HCT116 (cell line): ENCODE measurements at regions not wholly inside any gene's neighbourhood (a gene's known extent, or its start where the extent isn't known, plus 50 kb on each side); places are given as distances from the start of the nearest gene placed in this dataset.

Experiments used
- ATAC-seq: fragments of 200-7000 bp; cut with Tn5 transposase; 2 replicates; pipeline ENCODE4 v1.9.1; 2020; ENCODE audit warnings: mild to moderate bottlenecking, moderate library complexity
- BruUV-seq: library from RNA; stranded (reverse); fragments of 400-500 nt; replicated peaks from 2 replicates; lab custom pipeline; 2021; lab: Mats Ljungman, UMichigan
- CTCF ChIA-PET: fragments of 300-600 bp; sonication (Branson Sonifier 250); formaldehyde crosslinking; loops from one replicate; lab custom pipeline; 2021; ENCODE audit warnings: antibody characterized with exemption; lab: Charles Lee
- POLR2A ChIA-PET: fragments of 300-600, 350-600 bp; sonication (Branson Sonifier 250); formaldehyde crosslinking; loops from one replicate; lab custom pipeline; 2021; ENCODE audit warnings: antibody characterized with exemption; lab: Charles Lee
- RAD21 ChIA-PET, 2 experiments: fragments of 300-600 bp; sonication (Branson Sonifier 250); formaldehyde crosslinking; loops; one replicate each; lab custom pipeline; 2023; ENCODE audit warnings: low total read pairs in 2 of 2; ENCODE audit not compliant: uncharacterized antibody in 2 of 2, unreplicated experiment in 2 of 2, low non-redundant PET in 1 of 2; lab: Charles Lee
- DNase-seq: peaks from one replicate; pipeline ENCODE4 v3.0.0-alpha.2; 2010; ENCODE audit warnings: low read depth, low spot score
- H2AFZ ChIP-seq: fragments of 200-600 bp; shearing (Covaris generic), sonication (generic); 2 replicates; pipeline ENCODE4 v1.6.1; 2017; ENCODE audit warnings: low read depth, mixed run types, mixed read lengths, antibody characterized with exemption, low read length; ENCODE audit not compliant: poor library complexity, severe bottlenecking
- H3K27ac ChIP-seq: 2 replicates; pipeline ENCODE4 v1.5.1; 2012; ENCODE audit warnings: low read depth, low read length
- H3K27me3 ChIP-seq: fragments of 200-600 bp; sonication (generic); 2 replicates; pipeline ENCODE4 v1.6.1; 2016; ENCODE audit warnings: mixed run types, low read length, mixed read lengths; ENCODE audit not compliant: insufficient read depth
- H3K36me3 ChIP-seq, 2 experiments: fragments of 200-500 bp in 1 of 2; fragments of 200-600 bp in 1 of 2; sonication (Bioruptor generic) in 1 of 2; sonication (generic) in 1 of 2; 2 replicates each; pipeline versions ENCODE4 v1.5.1 to v1.6.1; 2014 to 2016; ENCODE audit warnings: low read length in 2 of 2, inconsistent platforms in 1 of 2, mixed read lengths in 1 of 2, mixed run types in 1 of 2; ENCODE audit not compliant: insufficient read depth in 2 of 2, control insufficient read depth in 1 of 2
- H3K4me1 ChIP-seq, 2 experiments: fragments of 200-600 bp in 1 of 2; sonication (generic) in 1 of 2; 2 replicates each; pipeline versions ENCODE4 v1.5.1 to v1.6.1; 2012 to 2017; ENCODE audit warnings: low read length in 2 of 2, inconsistent platforms in 1 of 2, mild to moderate bottlenecking in 1 of 2, mixed read lengths in 1 of 2, mixed run types in 1 of 2, moderate library complexity in 1 of 2; ENCODE audit not compliant: insufficient read depth in 2 of 2, control insufficient read depth in 1 of 2
- H3K4me2 ChIP-seq: fragments of 200-600 bp; sonication (generic); 2 replicates; pipeline ENCODE4 v1.6.1; 2017; ENCODE audit warnings: mixed run types, low read length, mixed read lengths
- H3K4me3 ChIP-seq, 2 experiments: fragments of 200-600 bp in 1 of 2; sonication (generic) in 1 of 2; replicated peaks in 1 of 2; 2 replicates each; pipeline ENCODE4 v1.5.1; 2011 to 2016; ENCODE audit warnings: low read length in 2 of 2, control low read depth in 1 of 2, low read depth in 1 of 2, mild to moderate bottlenecking in 1 of 2, mixed read lengths in 1 of 2, mixed run types in 1 of 2
- H3K79me2 ChIP-seq: fragments of 200-600 bp; sonication (generic); 2 replicates; pipeline ENCODE4 v1.6.1; 2017; ENCODE audit warnings: mild to moderate bottlenecking, mixed run types, low read length, moderate library complexity, mixed read lengths; ENCODE audit not compliant: insufficient read depth
- H3K9ac ChIP-seq: fragments of 200-600 bp; sonication (generic); 2 replicates; pipeline ENCODE4 v1.6.1; 2016; ENCODE audit warnings: low read length, mixed read lengths
- H3K9me2 ChIP-seq: fragments of 200-600 bp; sonication (generic), shearing (Covaris generic); 2 replicates; pipeline ENCODE4 v1.6.1; 2017; ENCODE audit warnings: mixed run types, mild to moderate bottlenecking, moderate library complexity; ENCODE audit not compliant: insufficient read depth
- H3K9me3 ChIP-seq, 2 experiments: fragments of 200-500 bp in 1 of 2; fragments of 200-600 bp in 1 of 2; sonication (Bioruptor generic) in 1 of 2; sonication (generic) in 1 of 2; 2 replicates each; pipeline ENCODE4 v1.6.1; 2014 to 2017; ENCODE audit warnings: low read length in 2 of 2, mixed read lengths in 2 of 2, inconsistent platforms in 1 of 2, low read depth in 1 of 2, mild to moderate bottlenecking in 1 of 2, mixed run types in 1 of 2, moderate library complexity in 1 of 2; ENCODE audit not compliant: control insufficient read depth in 1 of 2, insufficient read depth in 1 of 2
- H4K20me1 ChIP-seq: fragments of 200-600 bp; sonication (generic), shearing (Covaris generic); 2 replicates; pipeline ENCODE4 v1.6.1; 2017; ENCODE audit warnings: mixed run types, mild to moderate bottlenecking, moderate library complexity; ENCODE audit not compliant: insufficient read depth
- CBX3 ChIP-seq: IDR thresholded peaks from 2 replicates; pipeline ENCODE4 v1.6.1; 2012; ENCODE audit warnings: low read depth
- CTCF ChIP-seq, 3 experiments: fragments of 200-600 bp in 1 of 3; sonication (generic) in 1 of 3; IDR thresholded peaks in 2 of 3; conservative IDR thresholded peaks in 1 of 3; 2 replicates each; pipeline ENCODE4 v1.5.1; 2012 to 2017; ENCODE audit warnings: low read depth in 2 of 3, low read length in 2 of 3, antibody characterized with exemption in 1 of 3, borderline replicate concordance in 1 of 3, control low read depth in 1 of 3, mild to moderate bottlenecking in 1 of 3, mixed read lengths in 1 of 3, mixed run types in 1 of 3, moderate library complexity in 1 of 3; ENCODE audit not compliant: insufficient read depth in 1 of 3
- EGR1 ChIP-seq: IDR thresholded peaks from 2 replicates; pipeline ENCODE4 v1.6.1; 2012; ENCODE audit warnings: low read depth
- ELF1 ChIP-seq: IDR thresholded peaks from 2 replicates; pipeline ENCODE4 v1.6.1; 2012; ENCODE audit warnings: low read depth, borderline replicate concordance
- EZH2 ChIP-seq: fragments of 200-600 bp; sonication (generic); IDR thresholded peaks from 2 replicates; pipeline ENCODE4 v1.6.1; 2017; ENCODE audit warnings: antibody characterized with exemption, mixed run types
- EZH2phosphoT487 ChIP-seq: fragments of 200-600 bp; IDR thresholded peaks from 2 replicates; pipeline ENCODE4 v1.6.1; 2018; ENCODE audit warnings: antibody characterized with exemption, borderline replicate concordance
- JUND ChIP-seq: IDR thresholded peaks from 2 replicates; pipeline ENCODE4 v1.6.1; 2012
- MAX ChIP-seq: IDR thresholded peaks from 2 replicates; pipeline ENCODE4 v1.6.1; 2012
- POLR2A ChIP-seq: IDR thresholded peaks from 2 replicates; pipeline ENCODE4 v1.7.0; 2011; ENCODE audit warnings: borderline replicate concordance; ENCODE audit not compliant: insufficient read depth, insufficient read length; ENCODE audit errors: extremely low read depth
- POLR2AphosphoS5 ChIP-seq: IDR thresholded peaks from 2 replicates; pipeline ENCODE4 v1.6.1; 2011; ENCODE audit warnings: mild to moderate bottlenecking, low read depth, low read length, moderate library complexity
- RAD21 ChIP-seq: IDR thresholded peaks from 2 replicates; pipeline ENCODE4 v1.6.1; 2012; ENCODE audit warnings: low read depth, mild to moderate bottlenecking
- SIN3A ChIP-seq: IDR thresholded peaks from 2 replicates; pipeline ENCODE4 v1.6.1; 2012; ENCODE audit warnings: low read depth
- SRF ChIP-seq: IDR thresholded peaks from 2 replicates; pipeline ENCODE4 v1.6.1; 2012; ENCODE audit warnings: low read depth
- TCF7L2 ChIP-seq: IDR thresholded peaks from 2 replicates; pipeline ENCODE4 v1.7.0; 2011; ENCODE audit warnings: borderline replicate concordance, inconsistent platforms; ENCODE audit not compliant: insufficient read depth, insufficient read length; ENCODE audit errors: extremely low read depth
- YY1 ChIP-seq: IDR thresholded peaks from 2 replicates; pipeline ENCODE4 v1.6.1; 2011; ENCODE audit warnings: low read length, low read depth, moderate library complexity, mild to moderate bottlenecking; ENCODE audit not compliant: insufficient replicate concordance; ENCODE audit errors: extremely low read depth
- ZBTB33 ChIP-seq: IDR thresholded peaks from 2 replicates; pipeline ENCODE4 v1.6.1; 2011; ENCODE audit warnings: mild to moderate bottlenecking, low read length, moderate library complexity; ENCODE audit not compliant: insufficient replicate concordance; ENCODE audit errors: extremely low read depth
- ZFX ChIP-seq: fragments of 450-650 bp; IDR thresholded peaks from 2 replicates; pipeline ENCODE4 v1.6.1; 2017
- intact Hi-C: fragments of 100-400 bp; cut with micrococcal nuclease; formaldehyde crosslinking; loops from 2 replicates; pipeline ENCODE4 v1.10.0; 2022
- TF ChIP-seq, protein P1 (sequence below): IDR thresholded peaks from 2 replicates; pipeline ENCODE4 v1.6.1; 2012; ENCODE audit warnings: low read depth
- TF ChIP-seq, protein P2 (sequence below): IDR thresholded peaks from 2 replicates; pipeline ENCODE4 v1.6.1; 2012

DNA sequence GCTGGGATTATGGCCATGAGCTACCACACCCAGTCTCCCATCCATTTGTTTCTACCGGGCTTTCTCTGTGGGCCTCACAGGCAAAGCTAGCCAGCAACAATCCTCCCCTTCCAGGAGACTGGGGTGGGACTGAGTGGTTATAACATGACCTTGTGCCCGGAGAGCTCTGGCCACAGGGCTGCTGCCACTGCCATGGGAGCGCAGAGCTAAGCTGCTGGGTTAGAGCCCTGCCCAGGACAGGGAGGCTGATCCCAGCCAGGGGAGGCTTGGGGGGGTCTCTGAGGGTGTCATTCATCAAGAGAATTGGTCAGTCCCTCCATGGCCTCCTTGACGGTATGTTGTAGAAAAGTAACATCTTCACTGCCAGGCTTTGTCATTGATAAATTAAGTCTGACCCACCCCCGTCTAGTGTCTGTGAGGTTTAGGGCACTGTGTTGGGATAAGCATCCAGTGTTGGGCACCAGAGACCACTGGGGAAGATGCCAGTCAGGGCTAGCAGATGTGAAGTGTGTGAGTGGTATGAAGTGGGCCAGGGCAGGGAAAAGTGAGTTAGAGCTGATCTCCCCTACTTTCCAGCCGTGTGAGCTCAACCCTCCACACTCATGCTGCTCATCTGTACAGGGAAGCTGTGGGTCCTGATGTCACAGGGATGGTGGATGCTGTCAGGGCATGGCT is 368.4 kb upstream of the HS6ST1 start:
- TF ChIP-seq EZH2phosphoT487 (no peak), RAD21 (no peak), SRF (no peak), CTCF (IDR thresholded peaks at IDR 0.05 in 2 of 3, conservative IDR thresholded peaks at IDR 0.05 in 1 of 3; ENCODE audit: borderline replicate concordance in 1 of 3, insufficient read depth in 1 of 3, low read depth in 2 of 3, low read length in 2 of 3) (no peak), CBX3 (no peak), TCF7L2 (no peak), MAX (no peak), ZBTB33 (no peak), POLR2AphosphoS5 (no peak), ZFX (no peak), SIN3A (no peak), ELF1 (no peak), EZH2 (no peak), JUND (no peak), YY1 (no peak), EGR1 (no peak), POLR2A (no peak)
- TF ChIP-seq, protein P1, sequence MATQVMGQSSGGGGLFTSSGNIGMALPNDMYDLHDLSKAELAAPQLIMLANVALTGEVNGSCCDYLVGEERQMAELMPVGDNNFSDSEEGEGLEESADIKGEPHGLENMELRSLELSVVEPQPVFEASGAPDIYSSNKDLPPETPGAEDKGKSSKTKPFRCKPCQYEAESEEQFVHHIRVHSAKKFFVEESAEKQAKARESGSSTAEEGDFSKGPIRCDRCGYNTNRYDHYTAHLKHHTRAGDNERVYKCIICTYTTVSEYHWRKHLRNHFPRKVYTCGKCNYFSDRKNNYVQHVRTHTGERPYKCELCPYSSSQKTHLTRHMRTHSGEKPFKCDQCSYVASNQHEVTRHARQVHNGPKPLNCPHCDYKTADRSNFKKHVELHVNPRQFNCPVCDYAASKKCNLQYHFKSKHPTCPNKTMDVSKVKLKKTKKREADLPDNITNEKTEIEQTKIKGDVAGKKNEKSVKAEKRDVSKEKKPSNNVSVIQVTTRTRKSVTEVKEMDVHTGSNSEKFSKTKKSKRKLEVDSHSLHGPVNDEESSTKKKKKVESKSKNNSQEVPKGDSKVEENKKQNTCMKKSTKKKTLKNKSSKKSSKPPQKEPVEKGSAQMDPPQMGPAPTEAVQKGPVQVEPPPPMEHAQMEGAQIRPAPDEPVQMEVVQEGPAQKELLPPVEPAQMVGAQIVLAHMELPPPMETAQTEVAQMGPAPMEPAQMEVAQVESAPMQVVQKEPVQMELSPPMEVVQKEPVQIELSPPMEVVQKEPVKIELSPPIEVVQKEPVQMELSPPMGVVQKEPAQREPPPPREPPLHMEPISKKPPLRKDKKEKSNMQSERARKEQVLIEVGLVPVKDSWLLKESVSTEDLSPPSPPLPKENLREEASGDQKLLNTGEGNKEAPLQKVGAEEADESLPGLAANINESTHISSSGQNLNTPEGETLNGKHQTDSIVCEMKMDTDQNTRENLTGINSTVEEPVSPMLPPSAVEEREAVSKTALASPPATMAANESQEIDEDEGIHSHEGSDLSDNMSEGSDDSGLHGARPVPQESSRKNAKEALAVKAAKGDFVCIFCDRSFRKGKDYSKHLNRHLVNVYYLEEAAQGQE: no peak
- TF ChIP-seq, protein P2, sequence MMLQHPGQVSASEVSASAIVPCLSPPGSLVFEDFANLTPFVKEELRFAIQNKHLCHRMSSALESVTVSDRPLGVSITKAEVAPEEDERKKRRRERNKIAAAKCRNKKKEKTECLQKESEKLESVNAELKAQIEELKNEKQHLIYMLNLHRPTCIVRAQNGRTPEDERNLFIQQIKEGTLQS: no peak
- ChIA-PET POLR2A (no interaction called here), CTCF (no interaction called here), RAD21 (no interaction called here)
- Histone ChIP-seq H3K9ac (no peak overlapping the region), H3K27me3 (peaks cover 9% of the 10 kb centered on the region; the same call in 1 of the 2 replicates), H3K36me3 (no peaks in the 10 kb centered on the region), H3K4me3 (no peak overlapping the region), H3K4me2 (no peak overlapping the region), H3K4me1 (no peaks in the 10 kb centered on the region), H3K9me3 (no peaks in the 10 kb centered on the region), H4K20me1 (no peaks in the 10 kb centered on the region), H3K79me2 (no peaks in the 10 kb centered on the region), H3K9me2 (no peaks in the 10 kb centered on the region), H3K27ac (no peak overlapping the region), H2AFZ (no peak overlapping the region)
- ATAC-seq: no peak
- intact Hi-C loops: no loop called here
- no peak for DNase-seq
- BruUV-seq: no TSS peak
